PC-9 (cell line): ENCODE measurements at regions not wholly inside any gene's neighbourhood (a gene's known extent, or its start where the extent isn't known, plus 50 kb on each side); places are given as distances from the start of the nearest gene placed in this dataset.

Source experiments
- EZH2 ChIP-seq: fragments of 200-600 bp; sonication (generic); IDR thresholded peaks from 2 replicates; pipeline ENCODE4 v1.8.0; 2017; ENCODE audit warnings: antibody characterized with exemption, low read depth
- TF ChIP-seq, protein P1 (sequence below): fragments of 200-600 bp; sonication (generic); conservative IDR thresholded peaks from 2 replicates; pipeline ENCODE4 v1.6.1; 2017; ENCODE audit warnings: mixed run types, antibody characterized with exemption, mild to moderate bottlenecking, moderate library complexity

DNA sequence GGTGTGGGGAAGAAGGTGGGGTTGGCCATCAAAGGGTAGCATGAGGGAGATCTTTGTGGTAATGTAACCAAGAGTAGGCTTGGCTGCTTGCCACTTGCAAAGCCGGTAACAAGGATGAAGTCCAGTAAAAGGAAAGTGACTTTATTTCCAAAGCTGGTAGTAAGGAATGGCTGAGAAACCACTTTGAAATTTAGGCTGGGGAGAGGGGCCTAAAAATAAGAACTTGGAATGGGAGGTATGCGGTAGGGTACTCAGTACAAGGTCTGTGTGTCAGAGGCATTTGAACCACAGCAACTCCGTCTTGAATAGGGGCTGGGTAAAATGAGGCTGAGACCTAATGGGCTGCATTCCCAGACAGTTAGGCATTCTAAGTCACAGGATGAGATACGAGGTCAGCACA is 216.0 kb upstream of the ISX start:
- TF ChIP-seq, protein P1, sequence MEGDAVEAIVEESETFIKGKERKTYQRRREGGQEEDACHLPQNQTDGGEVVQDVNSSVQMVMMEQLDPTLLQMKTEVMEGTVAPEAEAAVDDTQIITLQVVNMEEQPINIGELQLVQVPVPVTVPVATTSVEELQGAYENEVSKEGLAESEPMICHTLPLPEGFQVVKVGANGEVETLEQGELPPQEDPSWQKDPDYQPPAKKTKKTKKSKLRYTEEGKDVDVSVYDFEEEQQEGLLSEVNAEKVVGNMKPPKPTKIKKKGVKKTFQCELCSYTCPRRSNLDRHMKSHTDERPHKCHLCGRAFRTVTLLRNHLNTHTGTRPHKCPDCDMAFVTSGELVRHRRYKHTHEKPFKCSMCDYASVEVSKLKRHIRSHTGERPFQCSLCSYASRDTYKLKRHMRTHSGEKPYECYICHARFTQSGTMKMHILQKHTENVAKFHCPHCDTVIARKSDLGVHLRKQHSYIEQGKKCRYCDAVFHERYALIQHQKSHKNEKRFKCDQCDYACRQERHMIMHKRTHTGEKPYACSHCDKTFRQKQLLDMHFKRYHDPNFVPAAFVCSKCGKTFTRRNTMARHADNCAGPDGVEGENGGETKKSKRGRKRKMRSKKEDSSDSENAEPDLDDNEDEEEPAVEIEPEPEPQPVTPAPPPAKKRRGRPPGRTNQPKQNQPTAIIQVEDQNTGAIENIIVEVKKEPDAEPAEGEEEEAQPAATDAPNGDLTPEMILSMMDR = no peak
- no peak for TF ChIP-seq EZH2
